ENCODE measurements at regions not wholly inside any gene's neighbourhood (a gene's known extent, or its start where the extent isn't known, plus 50 kb on each side); places are given as distances from the start of the nearest gene placed in this dataset.
A peak's percentile ranks its signal among the peaks of the same experiment; 100 is the strongest.

DNA sequence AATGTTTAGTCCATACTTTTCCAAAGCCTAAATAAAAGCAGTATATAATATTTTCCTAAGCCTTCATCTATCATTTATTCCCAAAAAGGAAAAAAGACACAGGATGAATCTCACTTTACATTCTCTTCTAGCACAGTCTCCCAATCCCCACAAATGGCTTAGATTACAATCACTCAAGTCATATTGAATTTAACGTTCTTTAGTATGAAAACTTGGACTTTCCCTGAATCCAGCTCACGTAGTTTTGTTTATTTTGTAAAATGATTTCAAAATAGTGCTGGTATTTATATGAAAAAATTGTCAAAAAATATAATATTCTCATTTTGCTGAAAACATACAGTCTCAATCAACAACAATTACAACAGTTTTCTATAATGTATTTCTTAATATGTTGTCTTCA lies 137.7 kb upstream of the CCDC150 start:
- Mint-ChIP-seq H3K36me3 (peaks cover 2% of the 10 kb centered on the region), H3K9me3 (peaks cover 7% of the 10 kb centered on the region), H3K4me1 (peaks cover 5% of the 10 kb centered on the region), H3K27me3 (ENCODE audit: insufficient read depth, low read depth) (no peaks in the 10 kb centered on the region), H3K27ac (no peak overlapping the region), H3K4me3 (no peak overlapping the region)
- H3F3A ChIP-seq (ENCODE audit: low read depth), result no peaks in the 10 kb centered on the region
- H2AFZ ChIP-seq (replicated peaks), result no peak overlapping the region
- H3K36me3 ChIP-seq, result no peaks in the 10 kb centered on the region
- no peaks in the 10 kb centered on the region for H3K4me1 ChIP-seq
- no peaks in the 10 kb centered on the region for H4K20me1 ChIP-seq (ENCODE audit: low read depth)
- DNase-seq (ENCODE audit: low spot score), result no peak
- no peaks in the 10 kb centered on the region for H3K79me2 ChIP-seq (ENCODE audit: low read depth)
- H3K9ac ChIP-seq, result no peak overlapping the region
- peaks cover 10% of the 10 kb centered on the region for H3K9me3 ChIP-seq (ENCODE audit: low read depth)
- no peak overlapping the region for H3K4me2 ChIP-seq
- no peaks in the 10 kb centered on the region for H3K27me3 ChIP-seq
- TF ChIP-seq CTCF (IDR thresholded peaks at IDR 0.05) (no peak), EZH2 (IDR thresholded peaks at IDR 0.05) (no peak), EZH2phosphoT487 (IDR thresholded peaks at IDR 0.05) (no peak)
- H3K27ac ChIP-seq, result no peak overlapping the region
- H3K4me3 ChIP-seq, result no peak overlapping the region

DNA sequence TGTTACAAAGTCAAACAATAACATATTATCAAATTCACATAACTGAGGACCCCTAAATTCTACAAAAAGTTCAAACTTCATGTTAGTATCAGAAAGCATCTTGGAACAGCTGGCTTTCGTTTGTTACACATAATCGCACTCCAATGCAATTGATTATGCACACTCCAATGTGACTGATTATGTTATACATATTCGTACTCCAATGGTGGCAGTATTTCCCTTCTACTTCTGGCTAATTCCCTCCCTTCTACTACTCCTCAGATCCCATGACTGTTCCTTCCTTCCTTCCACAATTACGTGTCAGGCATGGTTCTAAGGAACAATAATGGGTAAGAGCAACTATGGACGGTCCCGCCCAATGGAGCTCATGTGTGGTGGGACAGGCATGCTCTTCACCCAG lies 137.1 kb upstream of the CCDC150 start:
- peaks cover 5% of the 10 kb centered on the region for H3K4me1 Mint-ChIP-seq
- Histone ChIP-seq H3K36me3 (no peaks in the 10 kb centered on the region), H3K4me3 (no peak overlapping the region), H3F3A (ENCODE audit: low read depth) (no peaks in the 10 kb centered on the region), H4K20me1 (ENCODE audit: low read depth) (no peaks in the 10 kb centered on the region), H3K79me2 (ENCODE audit: low read depth) (no peaks in the 10 kb centered on the region), H3K27ac (no peak overlapping the region), H3K4me1 (no peaks in the 10 kb centered on the region), H3K4me2 (no peak overlapping the region), H3K27me3 (no peaks in the 10 kb centered on the region), H3K9ac (no peak overlapping the region), H2AFZ (replicated peaks) (no peak overlapping the region), H3K9me3 (ENCODE audit: low read depth) (peaks cover 10% of the 10 kb centered on the region)
- H3K27ac Mint-ChIP-seq, result peak overlapping the region; percentile 62
- no peak overlapping the region for H3K4me3 Mint-ChIP-seq
- peaks cover 7% of the 10 kb centered on the region for H3K9me3 Mint-ChIP-seq
- no peaks in the 10 kb centered on the region for H3K27me3 Mint-ChIP-seq (ENCODE audit: insufficient read depth, low read depth)
- no peak for DNase-seq (ENCODE audit: low spot score)
- TF ChIP-seq EZH2 (IDR thresholded peaks at IDR 0.05), result no peak
- TF ChIP-seq CTCF (IDR thresholded peaks at IDR 0.05), result no peak
- no peak for TF ChIP-seq EZH2phosphoT487 (IDR thresholded peaks at IDR 0.05)
- peaks cover 2% of the 10 kb centered on the region for H3K36me3 Mint-ChIP-seq

- H3K27me3 ChIP-seq, result no peaks in the 10 kb centered on the region
- H3K4me3 ChIP-seq, result no peak overlapping the region
- H3K9me3 ChIP-seq (ENCODE audit: low read depth), result peaks cover 7% of the 10 kb centered on the region
- H3K4me1 ChIP-seq, result no peaks in the 10 kb centered on the region
- H3K27ac Mint-ChIP-seq, result no peak overlapping the region
- no peak for DNase-seq (ENCODE audit: low spot score)
- no peak overlapping the region for H3K4me2 ChIP-seq
- peaks cover 7% of the 10 kb centered on the region for H3K9me3 Mint-ChIP-seq
- H4K20me1 ChIP-seq (ENCODE audit: low read depth), result no peaks in the 10 kb centered on the region
- H3K79me2 ChIP-seq (ENCODE audit: low read depth), result no peaks in the 10 kb centered on the region
- no peak overlapping the region for H3K27ac ChIP-seq
- no peaks in the 10 kb centered on the region for H3K36me3 ChIP-seq
- TF ChIP-seq EZH2phosphoT487 (IDR thresholded peaks at IDR 0.05) (no peak), EZH2 (IDR thresholded peaks at IDR 0.05) (no peak), CTCF (IDR thresholded peaks at IDR 0.05) (no peak)
- no peaks in the 10 kb centered on the region for H3K27me3 Mint-ChIP-seq (ENCODE audit: insufficient read depth, low read depth)
- peaks cover 2% of the 10 kb centered on the region for H3K36me3 Mint-ChIP-seq
- no peak overlapping the region for H3K4me3 Mint-ChIP-seq
- peaks cover 7% of the 10 kb centered on the region for H3K4me1 Mint-ChIP-seq
- no peak overlapping the region for H2AFZ ChIP-seq (replicated peaks)
- no peak overlapping the region for H3K9ac ChIP-seq
- H3F3A ChIP-seq (ENCODE audit: low read depth), result no peaks in the 10 kb centered on the region
Observed at GRCh38 chr2:196503398-196503797, 136.1 kb upstream of the CCDC150 start.
